ENCODE measurements at regions not wholly inside any gene's neighbourhood (a gene's known extent, or its start where the extent isn't known, plus 50 kb on each side); places are given as distances from the start of the nearest gene placed in this dataset.

- no peak for DNase-seq (ENCODE audit: low read depth)
Measured at GRCh38 chr6:21648475-21649050, 55.0 kb downstream of the SOX4 start.

DNA sequence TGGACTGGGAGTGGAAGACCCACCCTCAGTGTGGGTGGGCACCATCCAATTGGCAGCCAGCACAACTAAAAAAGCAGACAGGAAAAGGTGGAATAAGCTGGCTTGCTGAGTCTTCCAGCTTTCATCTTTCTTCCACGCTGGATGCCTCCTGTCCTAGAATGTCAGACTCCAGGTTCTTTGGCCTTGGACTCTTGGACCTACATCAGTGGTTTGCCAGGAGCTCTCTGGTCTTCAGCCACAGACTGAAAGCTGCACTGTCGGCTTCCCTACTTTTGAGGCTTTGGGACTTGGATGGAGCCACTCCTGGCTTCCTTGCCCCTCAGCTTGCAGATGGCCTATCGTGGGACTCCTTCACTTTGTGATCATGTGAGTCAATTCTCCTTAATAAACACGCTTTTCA is 59.8 kb downstream of the SOX4 start:
- no peak for DNase-seq (ENCODE audit: low read depth)

DNA sequence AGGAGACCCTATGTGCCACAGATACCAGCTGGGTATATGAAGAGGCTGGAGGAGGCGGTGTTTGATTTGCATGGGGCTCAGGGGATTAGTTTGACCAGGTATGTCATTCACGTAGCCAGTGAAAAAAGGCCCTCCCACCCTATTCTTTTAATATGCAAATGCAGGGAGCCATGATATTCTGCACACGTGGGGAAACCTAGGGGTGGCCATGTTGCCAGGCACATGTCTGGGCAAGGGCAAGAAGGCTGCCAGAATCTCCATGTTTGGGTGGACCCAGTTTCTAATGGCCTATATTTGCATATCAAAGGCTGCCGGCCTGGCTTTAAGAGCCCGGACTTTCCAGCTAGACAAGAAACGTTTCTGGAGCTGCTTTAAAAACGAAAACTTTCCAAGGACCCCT is 60.4 kb downstream of the SOX4 start:
- no peak for DNase-seq (ENCODE audit: low read depth)

GRCh38 chr6:21654361-21654760 is 60.8 kb downstream of the SOX4 start:
- no peak for DNase-seq (ENCODE audit: low read depth)

- DNase-seq (ENCODE audit: low read depth): no peak
Measured at GRCh38 chr6:21663966-21664313, 70.4 kb downstream of the SOX4 start.

GRCh38 chr6:21664314-21665109 is 71.0 kb downstream of the SOX4 start:
- no peak for DNase-seq (ENCODE audit: low read depth)

GRCh38 chr6:21665110-21665391 is 71.5 kb downstream of the SOX4 start:
- DNase-seq (ENCODE audit: low read depth): no peak

DNA sequence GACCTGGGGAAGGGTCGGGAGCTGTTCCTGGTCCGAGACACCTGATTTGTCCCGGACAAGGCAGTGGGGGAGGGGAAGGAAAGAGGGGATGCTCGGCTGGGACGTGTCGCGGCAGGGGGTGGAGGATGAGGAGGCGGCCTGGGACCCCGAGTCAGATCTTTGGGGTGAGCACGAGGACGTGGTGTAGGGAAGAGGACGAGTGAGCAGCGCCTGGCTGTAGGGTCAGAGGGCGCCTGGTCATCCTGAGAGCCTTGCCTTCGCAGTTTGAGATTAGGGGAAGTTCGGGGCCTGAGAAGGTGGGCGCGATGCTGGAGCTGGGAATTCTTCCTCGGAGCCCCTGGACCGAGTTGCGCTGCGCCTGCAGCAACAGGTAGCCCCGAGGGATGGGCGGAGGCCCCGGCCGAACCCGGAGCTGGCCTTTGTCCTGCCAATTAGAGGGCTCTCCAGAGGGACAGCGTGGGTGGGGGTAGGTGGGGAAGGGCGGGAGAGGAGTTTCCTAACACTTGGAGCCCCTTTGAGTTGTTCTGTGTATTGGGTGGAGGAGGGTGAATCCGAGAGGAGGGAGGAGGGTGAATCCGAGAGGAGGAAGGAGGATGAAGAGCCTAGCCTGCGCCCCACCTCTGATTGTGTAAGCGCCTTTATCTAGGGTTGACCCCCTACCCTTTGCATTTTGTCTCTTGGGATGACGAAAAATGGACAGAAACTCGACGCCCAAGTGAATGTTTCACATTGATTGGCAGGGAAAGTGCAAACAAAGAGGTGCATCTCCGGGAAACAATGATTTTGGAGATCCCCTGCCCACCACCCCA is 72.0 kb downstream of the SOX4 start:
- no peak for DNase-seq (ENCODE audit: low read depth)

DNA sequence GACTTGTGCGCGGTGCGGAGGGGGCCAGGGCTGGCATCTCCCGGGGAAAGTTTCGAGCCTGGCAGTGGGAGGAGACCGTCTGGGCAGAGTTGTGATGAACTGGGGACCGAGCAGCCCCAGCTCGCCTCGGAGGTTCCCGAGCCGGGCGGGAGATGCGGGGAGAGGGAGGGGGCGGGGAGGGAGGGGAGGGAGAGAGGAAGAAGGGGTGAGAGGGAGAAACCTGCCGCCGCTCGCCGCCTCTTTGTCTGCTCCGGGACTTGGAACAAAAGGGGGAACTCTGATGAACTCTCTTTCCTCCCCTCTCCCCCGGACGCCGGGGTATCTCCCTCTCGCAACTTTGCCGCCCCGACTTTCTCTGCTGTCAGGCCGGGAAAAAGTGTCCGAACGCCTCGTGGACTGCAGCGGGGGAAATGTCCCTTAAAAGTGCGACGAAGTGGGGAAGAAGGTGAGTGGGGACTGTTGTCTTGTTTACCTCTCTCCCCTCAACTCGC is 72.7 kb downstream of the SOX4 start:
- DNase-seq (ENCODE audit: low read depth): no peak

DNA sequence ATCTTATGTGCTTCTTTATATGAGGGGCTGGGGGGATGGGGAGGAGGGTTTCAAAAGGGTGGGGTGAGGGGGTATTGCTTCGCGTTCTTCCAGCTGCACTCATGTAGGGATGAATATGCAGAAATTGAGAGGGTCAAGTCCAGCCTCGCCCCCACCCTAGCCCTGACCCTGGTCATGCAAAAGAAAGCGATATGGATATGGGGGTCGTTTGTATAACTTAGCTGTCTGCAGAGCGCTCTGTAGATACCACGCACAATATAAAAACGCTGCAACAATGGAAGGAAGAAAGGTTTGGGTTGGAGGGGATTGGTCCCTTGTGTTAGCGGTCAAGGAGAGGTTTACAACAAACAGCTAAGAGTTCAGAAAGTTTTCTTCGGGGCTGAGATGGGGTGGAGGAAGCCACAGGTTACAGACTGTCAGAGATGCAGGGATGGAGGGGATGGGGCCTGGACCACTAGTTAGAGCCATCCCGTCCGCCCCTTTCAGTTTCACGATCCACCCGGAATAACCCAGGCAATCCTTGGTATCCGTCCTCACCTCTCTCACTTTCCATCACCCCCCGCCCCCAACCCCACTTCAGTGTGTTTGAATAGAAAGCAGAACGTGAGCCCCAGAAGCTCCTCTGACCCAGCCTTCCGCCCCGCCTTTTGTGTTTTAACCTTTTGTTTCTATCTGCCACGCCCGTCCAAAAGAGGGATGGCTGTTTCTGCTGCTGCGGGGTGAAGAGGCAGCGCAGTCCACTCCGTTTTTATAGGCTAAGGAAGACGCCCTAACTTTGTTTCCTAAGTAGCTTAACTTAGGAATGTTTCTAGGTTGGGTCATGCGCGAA is 73.5 kb downstream of the SOX4 start:
- DNase-seq (ENCODE audit: low read depth): no peak

DNA sequence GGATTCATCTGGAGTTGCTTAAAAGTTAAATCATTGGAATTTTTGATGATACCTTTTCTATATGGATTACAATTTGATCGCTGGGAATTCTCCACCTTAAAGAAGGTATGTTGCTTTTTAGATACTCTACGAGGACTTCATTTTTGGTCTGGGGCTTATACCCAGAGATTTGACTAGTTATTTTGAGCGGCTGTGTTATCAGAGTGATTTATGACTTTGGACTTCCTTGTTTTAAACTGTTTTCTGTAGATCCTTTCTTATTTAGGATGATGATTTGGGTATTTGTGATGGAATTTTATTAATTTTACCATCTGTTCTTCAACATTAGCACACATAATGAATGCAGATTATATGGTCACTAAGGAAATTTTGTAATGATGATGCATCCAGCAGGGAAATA is 75.2 kb downstream of the SOX4 start:
- DNase-seq (ENCODE audit: low read depth): no peak

GRCh38 chr6:21676769-21677168 is 83.2 kb downstream of the SOX4 start:
- DNase-seq (ENCODE audit: low read depth): no peak

- DNase-seq (ENCODE audit: low read depth): no peak
Measured at GRCh38 chr6:21678990-21679389, 85.4 kb downstream of the SOX4 start.

DNA sequence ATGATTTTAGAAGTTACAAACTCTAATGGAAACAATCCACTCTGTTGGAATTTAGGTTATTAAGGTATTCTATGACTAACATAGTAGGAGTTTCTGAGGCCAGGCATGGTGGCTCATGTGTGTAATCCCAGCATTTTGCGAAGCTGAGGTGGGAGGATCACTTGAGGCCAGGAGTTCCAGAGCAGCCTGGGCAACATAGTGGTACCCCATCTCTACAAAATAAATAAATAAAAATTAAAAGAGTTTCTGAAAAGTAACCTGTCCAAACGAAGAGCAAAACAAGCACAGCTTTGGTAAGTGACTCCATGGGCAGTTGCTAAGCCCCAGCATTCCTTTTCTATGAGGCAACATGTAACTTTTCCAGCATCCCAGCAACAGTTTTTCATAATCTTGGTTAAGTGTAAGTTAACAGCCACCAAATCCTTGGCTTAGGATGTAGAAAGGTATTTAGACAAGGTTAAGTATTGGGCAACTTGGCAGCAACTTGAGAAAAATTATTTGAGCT is 86.3 kb downstream of the SOX4 start:
- DNase-seq (ENCODE audit: low read depth): peak; percentile 56

GRCh38 chr6:21680611-21681010 is 87.1 kb downstream of the SOX4 start:
- no peak for DNase-seq (ENCODE audit: low read depth)

- no peak for DNase-seq (ENCODE audit: low read depth)
Measured at GRCh38 chr6:21690489-21690888, 96.9 kb downstream of the SOX4 start.

- no peak for DNase-seq (ENCODE audit: low read depth)
Measured at GRCh38 chr6:21691685-21692346, 98.3 kb downstream of the SOX4 start.

DNA sequence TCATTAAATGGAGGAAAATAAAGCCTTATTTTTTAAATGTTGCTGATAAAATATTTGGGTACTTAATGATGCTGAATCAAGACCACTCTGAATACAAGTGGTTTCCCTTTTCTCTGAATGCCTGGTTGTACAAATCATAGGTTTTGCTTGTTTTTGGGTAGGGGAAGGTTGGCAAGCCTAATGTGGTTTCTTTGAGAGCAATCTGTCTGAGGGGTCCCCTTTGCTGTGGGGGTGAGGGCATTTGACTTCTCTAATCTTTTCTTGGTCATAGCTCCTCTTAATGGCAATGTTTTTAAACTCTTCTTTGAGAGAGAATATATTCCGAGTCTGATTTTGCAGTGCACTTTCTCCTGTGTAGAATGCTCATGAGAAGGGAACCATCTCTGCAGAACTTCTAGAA is 99.2 kb downstream of the SOX4 start:
- no peak for DNase-seq (ENCODE audit: low read depth)

GRCh38 chr6:21694168-21694567 is 100.6 kb downstream of the SOX4 start:
- DNase-seq (ENCODE audit: low read depth): no peak

DNA sequence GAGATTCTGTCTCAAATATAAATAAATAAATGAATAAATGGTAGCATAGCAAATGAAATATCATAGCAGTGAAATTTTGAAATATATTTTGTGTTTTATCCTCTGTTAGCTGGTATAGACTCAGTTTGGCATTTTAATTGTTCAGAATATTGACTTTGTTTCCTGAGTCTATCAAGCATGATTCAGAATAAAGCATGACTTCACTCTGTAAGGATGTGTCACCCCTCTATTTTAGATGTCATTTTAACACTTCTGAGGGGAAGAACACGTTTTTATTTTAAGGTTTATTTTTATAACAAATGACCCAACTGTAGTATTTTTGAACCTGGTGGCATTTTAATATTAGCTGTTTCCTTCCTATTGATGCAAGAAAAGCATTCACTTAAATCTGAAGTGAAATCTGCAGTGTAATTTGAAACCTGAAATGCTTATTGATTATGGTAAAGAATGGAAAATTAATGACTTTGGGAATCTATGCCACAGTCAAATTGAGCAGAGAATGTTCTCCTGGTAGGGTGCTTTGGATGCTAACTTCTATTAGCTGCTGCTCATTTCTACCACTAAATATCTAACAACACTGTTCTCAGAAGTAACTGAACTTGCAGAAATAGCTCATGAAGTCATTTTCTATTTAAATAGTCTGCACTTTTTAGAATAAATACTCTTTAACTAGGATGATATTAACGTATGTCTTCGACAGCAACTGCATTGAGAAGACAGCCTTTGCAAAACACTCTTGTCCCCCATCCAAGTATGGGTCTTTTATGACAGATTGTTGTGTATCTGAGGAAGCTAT is 114.2 kb downstream of the SOX4 start:
- DNase-seq (ENCODE audit: low read depth): no peak

- DNase-seq (ENCODE audit: low read depth): no peak
Measured at GRCh38 chr6:21708320-21708580, 114.7 kb downstream of the SOX4 start.

Measured in GM04503 (cell line).